Breast epithelium (tissue), 3 donors: ENCODE measurements at regions not wholly inside any gene's neighbourhood (a gene's known extent, or its start where the extent isn't known, plus 50 kb on each side); places are given as distances from the start of the nearest gene placed in this dataset.
"Not testable (repeated sequence)": the region's sequence is repeated elsewhere in the genome, so short reads cannot be mapped to it uniquely, and the experiment has no call there.

Experiments used
- POLR2AphosphoS5 ChIP-seq, 3 donors: sonication (generic); formaldehyde crosslinking; IDR thresholded peaks; one replicate each; pipeline ENCODE4 v1.6.1; 2017; ENCODE audit warnings: antibody characterized with exemption in 3 of 3
- TF ChIP-seq, protein P1 (sequence below), 3 donors: fragments of 450-650 bp; IDR thresholded peaks; one replicate each; pipeline ENCODE4 v1.5.1; 2016 to 2017; ENCODE audit warnings: antibody characterized with exemption in 3 of 3, mild to moderate bottlenecking in 3 of 3, moderate library complexity in 3 of 3

DNA sequence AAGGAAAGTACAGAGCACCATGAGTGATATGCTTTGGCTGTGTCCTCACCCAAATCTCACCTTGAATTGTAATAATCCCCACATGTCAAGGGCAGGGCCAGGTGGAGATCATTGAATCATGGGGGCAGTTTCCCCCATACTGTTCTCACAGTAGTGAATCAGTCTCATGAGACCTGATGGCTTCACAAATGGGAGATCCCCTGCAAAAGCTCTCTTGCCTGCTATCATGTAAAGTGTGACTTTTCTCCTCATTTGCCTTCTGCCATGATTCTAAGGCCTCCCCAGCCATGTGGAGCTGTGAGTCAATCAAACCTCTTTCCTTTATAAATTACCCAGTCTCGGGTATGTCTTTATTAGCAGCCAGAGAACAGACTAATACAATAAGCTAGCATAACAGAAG lies 266.5 kb upstream of the C9orf72 start:
- TF ChIP-seq, protein P1, sequence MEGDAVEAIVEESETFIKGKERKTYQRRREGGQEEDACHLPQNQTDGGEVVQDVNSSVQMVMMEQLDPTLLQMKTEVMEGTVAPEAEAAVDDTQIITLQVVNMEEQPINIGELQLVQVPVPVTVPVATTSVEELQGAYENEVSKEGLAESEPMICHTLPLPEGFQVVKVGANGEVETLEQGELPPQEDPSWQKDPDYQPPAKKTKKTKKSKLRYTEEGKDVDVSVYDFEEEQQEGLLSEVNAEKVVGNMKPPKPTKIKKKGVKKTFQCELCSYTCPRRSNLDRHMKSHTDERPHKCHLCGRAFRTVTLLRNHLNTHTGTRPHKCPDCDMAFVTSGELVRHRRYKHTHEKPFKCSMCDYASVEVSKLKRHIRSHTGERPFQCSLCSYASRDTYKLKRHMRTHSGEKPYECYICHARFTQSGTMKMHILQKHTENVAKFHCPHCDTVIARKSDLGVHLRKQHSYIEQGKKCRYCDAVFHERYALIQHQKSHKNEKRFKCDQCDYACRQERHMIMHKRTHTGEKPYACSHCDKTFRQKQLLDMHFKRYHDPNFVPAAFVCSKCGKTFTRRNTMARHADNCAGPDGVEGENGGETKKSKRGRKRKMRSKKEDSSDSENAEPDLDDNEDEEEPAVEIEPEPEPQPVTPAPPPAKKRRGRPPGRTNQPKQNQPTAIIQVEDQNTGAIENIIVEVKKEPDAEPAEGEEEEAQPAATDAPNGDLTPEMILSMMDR (IDR thresholded peaks at IDR 0.05): not testable (repeated sequence)
- TF ChIP-seq POLR2AphosphoS5 (IDR thresholded peaks at IDR 0.05): not testable (repeated sequence)
